ENCODE measurements at regions not wholly inside any gene's neighbourhood (a gene's known extent, or its start where the extent isn't known, plus 50 kb on each side); places are given as distances from the start of the nearest gene placed in this dataset.

DNA sequence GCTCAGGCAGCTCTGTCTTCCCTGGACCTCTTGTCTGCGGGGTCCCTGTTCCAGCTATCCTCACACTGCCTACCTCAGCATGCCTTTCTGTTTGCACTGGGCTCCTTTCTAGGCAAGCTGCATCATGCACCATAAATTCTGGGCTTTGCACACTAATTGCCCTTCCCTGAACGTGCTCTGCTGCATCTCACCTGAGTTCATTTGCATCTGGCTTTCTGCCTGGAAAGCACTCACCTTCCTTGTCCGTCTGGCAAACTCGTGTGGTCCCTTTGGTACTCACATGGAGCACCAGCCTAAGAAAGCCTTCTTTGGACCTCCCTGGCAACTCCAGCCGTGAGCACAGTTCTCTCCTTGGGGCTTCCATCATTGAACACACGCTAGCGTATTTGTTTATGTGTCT is 365.6 kb downstream of the SV2B start:
- no peak for TF ChIP-seq CTCF (optimal IDR thresholded peaks at IDR 0.05 in 1 of 3, IDR thresholded peaks at IDR 0.05 in 1 of 3, conservative IDR thresholded peaks at IDR 0.05 in 1 of 3; ENCODE audit: extremely low read depth in 1 of 3, insufficient read depth in 2 of 3, low read length in 3 of 3)
- TF ChIP-seq EZH2 (IDR thresholded peaks at IDR 0.05; ENCODE audit: low read length) = no peak

All from keratinocyte (primary cell).